NB4 (cell line): ENCODE measurements at regions not wholly inside any gene's neighbourhood (a gene's known extent, or its start where the extent isn't known, plus 50 kb on each side); places are given as distances from the start of the nearest gene placed in this dataset.

ENCODE experiments used
- CTCF ChIP-seq: IDR thresholded peaks from one replicate; pipeline ENCODE4 v1.5.1; 2012; ENCODE audit warnings: low read depth, low read length
- MAX ChIP-seq: IDR thresholded peaks from 2 replicates; pipeline ENCODE4 v1.6.1; 2011; ENCODE audit warnings: low read depth, low read length
- MYC ChIP-seq: IDR thresholded peaks from 2 replicates; pipeline ENCODE4 v1.6.1; 2011; ENCODE audit warnings: low read depth, low read length
- POLR2A ChIP-seq: IDR thresholded peaks from 2 replicates; pipeline ENCODE4 v1.6.1; 2011; ENCODE audit warnings: mild to moderate bottlenecking; ENCODE audit not compliant: insufficient read length; ENCODE audit errors: extremely low read depth

- TF ChIP-seq CTCF (no peak), MYC (no peak), POLR2A (no peak), MAX (no peak)
These were observed 128.5 kb downstream of the ACKR3 start for GRCh38 chr2:236698016-236698627.
